ENCODE measurements at regions not wholly inside any gene's neighbourhood (a gene's known extent, or its start where the extent isn't known, plus 50 kb on each side); places are given as distances from the start of the nearest gene placed in this dataset.

GRCh38 chr10:78401624-78402367, 368.1 kb downstream of the RPS24 start:
- DNase-seq: no peak

DNA sequence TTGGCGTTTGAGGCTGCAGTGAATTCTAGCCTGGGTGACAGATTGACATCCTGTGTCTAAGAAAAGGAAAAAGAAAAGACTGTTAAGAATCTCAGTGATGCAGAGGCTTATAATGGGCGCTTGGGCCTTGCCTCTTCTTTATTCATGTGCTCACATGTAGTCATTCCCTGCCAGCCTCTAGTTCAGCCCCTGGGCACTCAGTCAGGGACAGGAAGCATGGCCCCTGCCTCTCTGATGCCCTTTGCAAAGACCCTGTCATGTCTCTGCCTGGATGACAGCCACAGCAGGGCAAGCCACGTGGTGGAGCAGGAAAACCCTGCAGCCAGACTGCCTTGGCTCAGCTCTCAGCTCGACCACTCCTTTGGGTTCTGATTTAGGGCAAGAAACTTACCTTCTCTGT, 368.9 kb downstream of the RPS24 start:
- DNase-seq: no peak

DNA sequence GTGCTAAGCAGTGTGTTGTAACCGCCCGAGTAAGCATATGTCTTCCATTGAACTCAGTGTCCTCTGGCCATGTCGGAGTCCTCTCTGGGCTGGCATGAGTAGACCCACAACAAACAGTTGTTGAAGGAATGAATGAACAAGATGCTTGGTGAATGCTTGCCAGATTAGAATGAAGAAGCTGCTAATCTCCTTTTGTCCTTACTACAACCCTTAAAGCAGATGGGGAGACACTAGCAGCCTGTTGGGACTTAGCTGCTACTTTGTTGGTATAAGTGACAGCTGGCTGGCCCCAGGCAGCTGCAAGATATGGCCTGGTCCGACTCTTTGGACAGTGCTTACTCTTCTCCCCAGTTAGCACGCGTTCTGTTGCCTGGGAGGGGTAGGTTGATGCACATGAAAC, 370.1 kb downstream of the RPS24 start:
- no peak for DNase-seq

GRCh38 chr10:78404296-78404695, 370.6 kb downstream of the RPS24 start:
- no peak for DNase-seq

GRCh38 chr10:78405231-78405630, 371.6 kb downstream of the RPS24 start:
- peak; percentile 64 for DNase-seq

GRCh38 chr10:78405736-78406135, 372.1 kb downstream of the RPS24 start:
- no peak for DNase-seq

- no peak for DNase-seq
Observed at GRCh38 chr10:78406648-78407008, 373.0 kb downstream of the RPS24 start.

DNA sequence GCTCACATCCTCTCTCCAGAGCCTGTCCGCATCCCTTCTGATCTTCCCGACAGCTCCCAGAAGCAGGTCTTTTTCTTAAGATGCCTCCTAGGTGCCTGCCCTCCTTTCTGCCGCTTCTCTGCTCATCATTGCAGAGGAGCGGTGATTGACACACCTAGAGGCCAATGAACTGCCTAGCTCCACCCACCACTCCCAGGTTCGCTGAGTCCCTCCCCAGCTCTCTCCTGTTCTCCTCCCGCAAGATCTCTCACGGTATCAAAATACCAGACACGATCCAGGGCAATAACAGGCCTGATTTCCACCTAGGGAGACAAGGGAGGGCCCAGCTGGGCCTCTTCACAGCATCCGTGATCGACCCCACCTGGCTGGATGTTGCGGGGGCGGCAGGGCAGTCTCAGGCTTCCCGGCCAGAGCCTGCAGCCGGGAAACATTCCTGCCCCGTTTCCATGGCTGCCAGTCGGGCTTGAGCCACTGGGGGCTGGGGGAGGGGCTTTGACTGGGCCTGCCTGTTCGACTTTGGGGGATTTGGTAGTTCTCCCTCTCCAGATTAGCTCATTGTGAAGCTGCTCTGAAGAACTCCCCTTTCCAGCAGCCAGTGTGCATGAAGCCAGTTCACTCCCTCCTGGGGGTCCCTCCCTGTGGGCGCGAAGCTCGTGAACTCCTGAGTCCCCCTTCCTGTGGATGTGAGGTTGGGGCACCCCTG, 373.5 kb downstream of the RPS24 start:
- DNase-seq: peak; percentile 72

- DNase-seq: no peak
Observed at GRCh38 chr10:78407966-78408365, 374.3 kb downstream of the RPS24 start.

- no peak for DNase-seq
Observed at GRCh38 chr10:78408671-78409472, 375.2 kb downstream of the RPS24 start.

DNA sequence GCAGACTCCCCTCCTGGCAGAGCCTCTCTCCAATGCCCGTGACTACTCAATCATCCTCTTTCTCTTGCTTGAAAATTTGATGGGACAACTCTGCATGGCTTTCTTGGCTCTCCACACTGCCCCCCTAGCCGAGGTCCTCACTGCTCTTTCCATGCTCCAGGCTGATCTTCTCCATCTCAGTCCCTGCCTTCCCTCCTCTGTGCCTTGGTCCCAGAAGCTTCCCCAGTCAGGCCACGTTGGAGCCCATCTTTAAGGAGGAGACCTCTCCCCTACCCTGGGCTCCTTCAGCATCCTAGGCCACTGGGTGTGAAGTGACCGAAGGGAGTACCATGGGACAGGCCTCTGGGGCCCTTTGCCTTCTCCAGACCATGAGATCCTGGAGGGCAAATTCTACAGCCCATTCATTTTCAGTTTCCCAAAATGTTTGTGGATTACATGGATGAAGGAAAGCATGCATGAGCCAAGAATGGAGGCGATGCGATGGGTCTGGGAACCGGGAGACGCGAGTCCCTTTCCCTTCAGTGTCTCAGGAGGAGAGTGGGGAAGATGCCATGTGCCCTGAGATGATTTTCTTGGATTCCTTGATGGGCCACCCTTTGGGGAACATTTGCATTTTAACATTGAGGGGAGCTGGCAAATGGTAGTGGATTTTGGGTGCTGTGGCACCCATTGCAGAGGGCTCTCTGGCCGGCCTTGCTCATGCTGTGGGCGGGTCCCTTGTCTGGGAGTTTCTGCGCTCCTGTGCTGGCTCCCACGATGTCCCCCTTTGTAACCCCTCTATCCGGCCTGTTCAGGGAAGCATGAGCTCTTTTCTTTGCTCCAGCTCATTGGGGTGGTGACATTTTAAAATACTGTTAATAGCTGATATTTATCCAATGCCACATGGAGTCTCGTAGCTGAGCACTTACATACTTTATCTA, 376.6 kb downstream of the RPS24 start:
- no peak for DNase-seq

DNA sequence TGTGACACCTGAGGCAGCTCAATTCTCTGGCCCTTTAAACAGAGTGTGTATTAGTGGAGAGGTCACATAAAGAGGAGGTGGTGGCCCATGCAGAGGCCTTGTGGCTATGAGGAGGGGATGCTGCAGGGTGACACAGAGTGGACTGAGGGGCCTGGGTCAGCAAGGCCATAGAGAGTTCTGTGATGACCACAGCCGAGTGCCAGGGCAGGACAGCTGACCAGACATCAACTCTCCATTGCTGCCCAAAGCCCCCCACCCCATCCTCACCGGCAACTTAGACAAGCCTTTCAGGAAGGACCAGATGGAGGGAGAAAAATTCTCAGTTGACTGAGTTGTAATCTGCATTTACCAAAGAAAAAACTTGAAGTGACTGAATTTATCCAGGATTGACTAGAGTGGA, 378.1 kb downstream of the RPS24 start:
- no peak for DNase-seq

- DNase-seq: no peak
Observed at GRCh38 chr10:78412605-78413004, 378.9 kb downstream of the RPS24 start.

DNA sequence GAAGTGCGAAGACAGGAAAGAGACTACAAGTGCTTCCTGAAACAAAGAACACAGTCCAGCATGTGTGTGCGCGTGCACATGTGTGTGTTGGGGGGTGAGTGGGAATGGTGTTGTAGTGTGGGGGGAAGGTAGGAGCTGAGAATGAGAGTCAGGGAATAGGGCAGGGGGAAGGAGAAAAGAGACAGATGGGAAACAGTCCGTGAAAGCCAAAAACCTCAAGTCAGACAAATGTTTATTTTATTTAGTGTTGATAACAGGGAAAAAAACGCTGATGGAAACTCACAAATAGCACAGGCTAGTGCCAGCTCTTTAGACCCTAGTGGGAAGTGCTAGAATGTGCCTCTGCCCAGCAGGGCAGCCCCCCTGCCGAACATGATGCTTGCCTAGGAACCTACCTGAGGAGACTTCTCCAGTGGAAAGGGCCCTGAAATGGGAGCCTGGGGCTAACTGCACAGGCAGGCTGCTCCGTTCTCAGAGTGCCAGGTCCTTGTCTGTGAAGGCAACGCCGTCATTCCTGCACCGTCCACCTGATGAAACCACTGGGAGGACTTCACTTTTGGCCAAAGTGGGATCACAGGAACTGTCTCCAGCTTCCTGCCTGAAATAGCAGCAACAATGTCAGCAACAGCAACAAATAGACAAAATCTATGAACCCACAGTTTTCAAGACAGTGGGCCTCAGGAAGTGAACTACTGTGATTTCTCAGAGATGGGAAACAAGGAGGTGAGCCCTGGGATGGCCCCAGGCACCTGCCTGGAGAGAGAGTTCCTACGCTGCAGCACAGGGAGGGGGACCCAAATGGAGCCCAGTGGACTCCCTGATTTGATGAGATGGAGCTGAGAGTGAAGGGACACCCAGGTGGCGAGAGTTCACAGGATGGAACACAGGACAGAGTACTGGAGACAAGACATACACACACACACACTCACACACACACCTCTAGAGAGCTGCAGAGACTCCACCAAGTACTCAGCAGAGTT, 379.7 kb downstream of the RPS24 start:
- no peak for DNase-seq

GRCh38 chr10:78414380-78414779, 380.7 kb downstream of the RPS24 start:
- peak; percentile 18 for DNase-seq

DNA sequence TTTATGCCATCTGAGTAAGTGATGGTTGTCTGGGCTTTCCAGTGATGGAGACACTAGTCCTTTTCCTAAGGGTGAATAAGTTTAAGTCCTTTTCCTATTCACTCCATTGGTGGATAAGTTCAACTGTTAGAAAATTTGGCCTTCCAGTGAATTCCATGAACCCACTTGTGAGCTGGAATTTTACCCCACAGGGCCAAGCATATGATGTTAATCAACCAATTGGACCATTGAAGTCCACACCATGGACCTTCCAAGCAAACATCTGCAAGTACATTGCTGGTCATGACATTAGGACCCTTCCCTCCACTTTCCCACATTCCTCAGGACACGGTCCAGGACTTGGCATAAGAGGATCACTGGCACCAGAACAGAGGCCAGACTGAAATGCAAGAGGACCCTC, 381.4 kb downstream of the RPS24 start:
- DNase-seq: no peak

- peak; percentile 89 for DNase-seq
Observed at GRCh38 chr10:78416031-78417011, 382.7 kb downstream of the RPS24 start.

DNA sequence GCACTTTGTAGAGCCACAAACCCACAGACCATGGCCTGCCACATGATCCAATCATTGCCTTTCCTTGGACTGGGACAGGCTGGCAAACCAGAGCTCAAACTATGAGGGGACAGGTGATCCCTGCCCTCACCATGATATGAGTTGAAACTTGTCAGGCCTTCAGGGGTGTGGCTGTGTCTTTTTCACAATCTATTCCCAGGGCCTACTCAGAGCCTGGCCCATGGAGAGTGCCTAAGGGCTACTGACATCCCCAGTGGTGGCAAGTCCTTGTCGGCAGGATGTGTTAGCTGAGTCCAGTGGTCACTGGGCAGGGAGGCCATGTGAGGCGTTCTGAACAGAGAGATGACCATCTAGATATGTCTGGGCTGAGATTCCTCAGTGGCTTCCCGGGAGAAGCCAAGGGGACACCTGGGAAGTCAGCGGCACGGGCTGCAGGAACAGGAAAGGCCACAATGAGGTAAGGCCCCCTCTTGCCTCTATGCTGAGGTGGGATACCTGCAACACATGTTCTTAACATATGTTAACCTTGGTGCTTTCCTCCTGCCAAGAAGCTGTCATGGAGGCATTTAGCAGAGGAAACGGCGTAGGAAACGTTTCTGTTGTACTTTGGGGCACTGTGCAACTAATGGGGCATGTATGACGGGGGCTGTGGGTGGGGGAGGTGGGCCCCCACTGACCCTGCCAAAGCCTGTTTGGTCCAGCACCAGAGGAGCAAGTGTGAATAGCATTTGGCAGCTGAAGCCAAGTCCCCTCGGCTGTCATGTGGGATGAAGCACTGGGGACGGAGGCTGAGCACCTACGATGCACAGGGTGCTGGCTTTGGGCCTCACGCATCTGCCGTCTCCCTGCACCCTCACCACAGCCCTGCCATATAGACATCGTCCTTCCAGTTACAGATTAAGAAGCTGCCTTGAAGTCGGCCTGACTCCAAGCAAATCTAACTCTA, 384.0 kb downstream of the RPS24 start:
- no peak for DNase-seq
